Mesendoderm (in vitro differentiated cells): ENCODE measurements at regions not wholly inside any gene's neighbourhood (a gene's known extent, or its start where the extent isn't known, plus 50 kb on each side); places are given as distances from the start of the nearest gene placed in this dataset.

Experiments
- DNase-seq: peaks from one replicate; pipeline ENCODE4 v3.0.0; 2013
- H2AK5ac ChIP-seq: 2 replicates; pipeline ENCODE4 v1.6.1; 2013; ENCODE audit warnings: low read length, inconsistent platforms
- H2BK120ac ChIP-seq: 2 replicates; pipeline ENCODE4 v1.6.1; 2013; ENCODE audit warnings: low read depth, mild to moderate bottlenecking, low read length, moderate library complexity, mixed read lengths
- H2BK15ac ChIP-seq: replicated peaks from 2 replicates; pipeline ENCODE4 v1.6.1; 2013; ENCODE audit warnings: low read depth, mild to moderate bottlenecking, moderate library complexity
- H2BK5ac ChIP-seq: 2 replicates; pipeline ENCODE4 v1.6.1; 2013; ENCODE audit warnings: low read length, inconsistent platforms
- H3K18ac ChIP-seq: 2 replicates; pipeline ENCODE4 v1.6.1; 2013; ENCODE audit warnings: mild to moderate bottlenecking, low read length, mixed read lengths
- H3K23ac ChIP-seq: one replicate; pipeline ENCODE4 v1.6.1; 2013; ENCODE audit warnings: low read length
- H3K27ac ChIP-seq: 2 replicates; pipeline ENCODE4 v1.5.1; 2013; ENCODE audit warnings: low read depth, mild to moderate bottlenecking, inconsistent platforms, low read length, moderate library complexity
- H3K27me3 ChIP-seq: 2 replicates; pipeline ENCODE4 v1.6.1; 2013; ENCODE audit warnings: low read length, control low read depth, mild to moderate bottlenecking, inconsistent platforms; ENCODE audit not compliant: insufficient read depth, poor library complexity
- H3K36me3 ChIP-seq: 2 replicates; pipeline ENCODE4 v1.6.1; 2013; ENCODE audit warnings: low read length, inconsistent platforms; ENCODE audit not compliant: control insufficient read depth, insufficient read depth
- H3K4ac ChIP-seq: one replicate; pipeline ENCODE4 v1.6.1; 2013; ENCODE audit warnings: low read depth, mild to moderate bottlenecking, low read length, moderate library complexity
- H3K4me1 ChIP-seq: 2 replicates; pipeline ENCODE4 v1.6.1; 2013; ENCODE audit warnings: low read depth, low read length, inconsistent platforms; ENCODE audit not compliant: control insufficient read depth
- H3K4me2 ChIP-seq: 2 replicates; pipeline ENCODE4 v1.6.1; 2013; ENCODE audit warnings: low read length
- H3K4me3 ChIP-seq: 2 replicates; pipeline ENCODE4 v1.5.1; 2013; ENCODE audit warnings: mild to moderate bottlenecking, low read length
- H3K56ac ChIP-seq: one replicate; pipeline ENCODE4 v1.6.1; 2013; ENCODE audit warnings: low read length
- H3K79me1 ChIP-seq: 2 replicates; pipeline ENCODE4 v1.6.1; 2013; ENCODE audit warnings: low read length, inconsistent platforms
- H3K79me2 ChIP-seq: 2 replicates; pipeline ENCODE4 v1.6.1; 2013; ENCODE audit warnings: mild to moderate bottlenecking, low read length; ENCODE audit not compliant: control insufficient read depth, insufficient read depth
- H3K9ac ChIP-seq: 2 replicates; pipeline ENCODE4 v1.6.1; 2013; ENCODE audit warnings: low read length, inconsistent platforms
- H4K5ac ChIP-seq: one replicate; pipeline ENCODE4 v1.6.1; 2013; ENCODE audit warnings: low read length
- H4K8ac ChIP-seq: one replicate; pipeline ENCODE4 v1.6.1; 2013; ENCODE audit warnings: low read depth, mild to moderate bottlenecking, control low read depth, low read length, moderate library complexity
- WGBS: extraction: QIAGEN DNeasy Blood & Tissue Kit; methylation state at CpG from one replicate; pipeline ENCODE4 v1.1.7; 2013; ENCODE audit warnings: low lambda C conversion rate, missing lambda C conversion rate; ENCODE audit not compliant: insufficient coverage; ENCODE audit errors: extremely low coverage; 5-methylcytosine and 5-hydroxymethylcytosine counted together

GRCh38 chr7:17015598-17016031 lies 133.8 kb upstream of the AGR3 start:
- Histone ChIP-seq H3K23ac (no peak overlapping the region), H2AK5ac (no peak overlapping the region), H3K79me2 (no peaks in the 10 kb centered on the region), H3K4me3 (no peak overlapping the region), H3K4me2 (no peak overlapping the region), H3K27ac (no peak overlapping the region), H4K8ac (no peak overlapping the region), H3K36me3 (no peaks in the 10 kb centered on the region), H3K79me1 (no peaks in the 10 kb centered on the region), H2BK5ac (no peak overlapping the region), H3K9ac (no peak overlapping the region), H2BK120ac (no peak overlapping the region), H2BK15ac (no peak overlapping the region), H3K4ac (no peak overlapping the region), H3K27me3 (no peaks in the 10 kb centered on the region), H3K18ac (no peak overlapping the region), H3K56ac (no peak overlapping the region), H4K5ac (no peak overlapping the region), H3K4me1 (no peaks in the 10 kb centered on the region)
- no CpG with 5 or more reads among the region's 4 CpGs for WGBS
- DNase-seq = no peak

GRCh38 chr7:17016402-17017010 lies 134.7 kb upstream of the AGR3 start:
- no peaks in the 10 kb centered on the region for H3K4me1 ChIP-seq

GRCh38 chr7:17019106-17019505 lies 137.3 kb upstream of the AGR3 start:
- Histone ChIP-seq H3K4me3 (no peak overlapping the region), H3K4ac (no peak overlapping the region), H4K8ac (no peak overlapping the region), H3K23ac (no peak overlapping the region), H2AK5ac (no peak overlapping the region), H3K79me1 (no peaks in the 10 kb centered on the region), H2BK15ac (no peak overlapping the region), H3K4me2 (no peak overlapping the region), H3K4me1 (no peaks in the 10 kb centered on the region), H3K36me3 (no peaks in the 10 kb centered on the region), H2BK120ac (no peak overlapping the region), H2BK5ac (no peak overlapping the region), H3K56ac (no peak overlapping the region), H3K27me3 (no peaks in the 10 kb centered on the region), H3K27ac (no peak overlapping the region), H3K18ac (no peak overlapping the region), H4K5ac (no peak overlapping the region), H3K9ac (no peak overlapping the region), H3K79me2 (no peaks in the 10 kb centered on the region)
- no CpG with 5 or more reads among the region's 2 CpGs for WGBS
- no peak for DNase-seq

More at GRCh38 chr7:17016402-17017010, 134.7 kb upstream of the AGR3 start:
- H2BK5ac ChIP-seq = no peak overlapping the region
- no peaks in the 10 kb centered on the region for H3K79me1 ChIP-seq
- H4K5ac ChIP-seq = no peak overlapping the region
- no peak overlapping the region for H3K56ac ChIP-seq
- DNase-seq = no peak
- WGBS = no CpG with 5 or more reads among the region's 2 CpGs
- H4K8ac ChIP-seq = no peak overlapping the region
- H3K4me3 ChIP-seq = no peak overlapping the region
- H3K18ac ChIP-seq = no peak overlapping the region
- H3K9ac ChIP-seq = no peak overlapping the region
- H2BK120ac ChIP-seq = no peak overlapping the region
- no peak overlapping the region for H2BK15ac ChIP-seq
- no peak overlapping the region for H3K23ac ChIP-seq
- H3K27ac ChIP-seq = no peak overlapping the region
- no peaks in the 10 kb centered on the region for H3K79me2 ChIP-seq
- no peaks in the 10 kb centered on the region for H3K36me3 ChIP-seq
- no peak overlapping the region for H3K4ac ChIP-seq
- no peaks in the 10 kb centered on the region for H3K27me3 ChIP-seq
- H3K4me2 ChIP-seq = no peak overlapping the region
- no peak overlapping the region for H2AK5ac ChIP-seq

- H3K27me3 ChIP-seq = no peaks in the 10 kb centered on the region
- no peak overlapping the region for H3K56ac ChIP-seq
- no peak overlapping the region for H3K4me2 ChIP-seq
- H3K9ac ChIP-seq = no peak overlapping the region
- no peak overlapping the region for H4K8ac ChIP-seq
- H2BK5ac ChIP-seq = no peak overlapping the region
- no peak overlapping the region for H2BK15ac ChIP-seq
- no peaks in the 10 kb centered on the region for H3K79me1 ChIP-seq
- no peak overlapping the region for H3K23ac ChIP-seq
- H3K4me3 ChIP-seq = no peak overlapping the region
- no peaks in the 10 kb centered on the region for H3K36me3 ChIP-seq
- H3K4ac ChIP-seq = no peak overlapping the region
- no peaks in the 10 kb centered on the region for H3K4me1 ChIP-seq
- no peak overlapping the region for H2BK120ac ChIP-seq
- no peak overlapping the region for H2AK5ac ChIP-seq
- no peak overlapping the region for H4K5ac ChIP-seq
- no peak for DNase-seq
- no peaks in the 10 kb centered on the region for H3K79me2 ChIP-seq
- no peak overlapping the region for H3K18ac ChIP-seq
- no CpG with 5 or more reads among the region's 1 CpG for WGBS
- H3K27ac ChIP-seq = no peak overlapping the region
Measured at GRCh38 chr7:17020250-17020649, 138.5 kb upstream of the AGR3 start.

- Histone ChIP-seq H3K27ac (no peak overlapping the region), H3K4ac (no peak overlapping the region), H2BK15ac (no peak overlapping the region), H3K27me3 (no peaks in the 10 kb centered on the region), H3K4me1 (no peaks in the 10 kb centered on the region), H3K79me2 (no peaks in the 10 kb centered on the region), H2AK5ac (no peak overlapping the region), H3K9ac (no peak overlapping the region), H3K18ac (no peak overlapping the region), H3K4me2 (no peak overlapping the region), H3K79me1 (no peaks in the 10 kb centered on the region), H2BK5ac (no peak overlapping the region), H4K5ac (no peak overlapping the region), H2BK120ac (no peak overlapping the region), H3K36me3 (no peaks in the 10 kb centered on the region), H4K8ac (no peak overlapping the region), H3K4me3 (no peak overlapping the region), H3K56ac (no peak overlapping the region), H3K23ac (no peak overlapping the region)
- no peak for DNase-seq
- WGBS = no CpG with 5 or more reads among the region's 3 CpGs
Measured at GRCh38 chr7:17021205-17021604, 139.4 kb upstream of the AGR3 start.

GRCh38 chr7:17022920-17023319 lies 141.1 kb upstream of the AGR3 start:
- H3K18ac ChIP-seq = no peak overlapping the region
- no peaks in the 10 kb centered on the region for H3K27me3 ChIP-seq
- no peak overlapping the region for H4K8ac ChIP-seq
- no peak overlapping the region for H3K27ac ChIP-seq
- H3K4me1 ChIP-seq = no peaks in the 10 kb centered on the region
- H3K4me2 ChIP-seq = no peak overlapping the region
- H3K4ac ChIP-seq = no peak overlapping the region
- H2BK5ac ChIP-seq = no peak overlapping the region
- H3K4me3 ChIP-seq = no peak overlapping the region
- no peaks in the 10 kb centered on the region for H3K79me2 ChIP-seq
- H3K36me3 ChIP-seq = no peaks in the 10 kb centered on the region
- no peak for DNase-seq
- H3K9ac ChIP-seq = no peak overlapping the region
- H4K5ac ChIP-seq = no peak overlapping the region
- H2BK120ac ChIP-seq = no peak overlapping the region
- no peak overlapping the region for H2AK5ac ChIP-seq
- no CpG with 5 or more reads among the region's 3 CpGs for WGBS
- no peak overlapping the region for H2BK15ac ChIP-seq
- no peak overlapping the region for H3K56ac ChIP-seq
- H3K79me1 ChIP-seq = no peaks in the 10 kb centered on the region
- no peak overlapping the region for H3K23ac ChIP-seq
